ENCODE measurements at regions not wholly inside any gene's neighbourhood (a gene's known extent, or its start where the extent isn't known, plus 50 kb on each side); places are given as distances from the start of the nearest gene placed in this dataset.

DNA sequence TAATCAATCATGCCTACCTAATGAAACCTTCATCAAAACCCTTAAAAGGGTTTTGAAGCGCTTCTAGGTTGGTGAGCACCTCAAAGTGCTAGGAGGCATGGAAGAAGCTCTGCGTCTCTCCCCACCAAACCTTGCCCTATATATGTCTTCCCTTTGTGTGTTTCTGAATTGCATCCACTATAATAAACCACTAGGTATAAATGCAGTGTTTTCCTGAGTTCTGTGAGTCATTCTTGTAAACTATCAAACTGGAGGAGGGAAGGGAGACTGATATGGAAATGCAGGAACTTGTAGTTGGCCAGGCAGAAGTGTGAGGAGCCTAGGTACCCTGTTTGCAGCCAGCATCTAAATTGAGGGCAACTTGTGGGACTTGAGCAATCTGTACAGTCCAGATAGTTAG, 698.8 kb downstream of the DOK5 start:
- DNase-seq (ENCODE audit: low spot score): no peak
- TF ChIP-seq CTCF (IDR thresholded peaks at IDR 0.05) (no peak), POLR2A (IDR thresholded peaks at IDR 0.05) (no peak), POLR2AphosphoS5 (IDR thresholded peaks at IDR 0.05) (no peak)
- intact Hi-C loops (cut with DNase I): no loop called here
- H3K36me3 ChIP-seq: no peaks in the 10 kb centered on the region
- H3K27ac ChIP-seq: no peak overlapping the region
- H3K9me3 ChIP-seq: no peaks in the 10 kb centered on the region
- no peaks in the 10 kb centered on the region for H3K27me3 ChIP-seq (replicated peaks; ENCODE audit: insufficient read depth)
- no peak overlapping the region for H3K4me3 ChIP-seq
- WGBS: 44% methylated on average over 2 of the region's 2 CpGs
- H3K4me1 ChIP-seq (replicated peaks): no peaks in the 10 kb centered on the region

DNA sequence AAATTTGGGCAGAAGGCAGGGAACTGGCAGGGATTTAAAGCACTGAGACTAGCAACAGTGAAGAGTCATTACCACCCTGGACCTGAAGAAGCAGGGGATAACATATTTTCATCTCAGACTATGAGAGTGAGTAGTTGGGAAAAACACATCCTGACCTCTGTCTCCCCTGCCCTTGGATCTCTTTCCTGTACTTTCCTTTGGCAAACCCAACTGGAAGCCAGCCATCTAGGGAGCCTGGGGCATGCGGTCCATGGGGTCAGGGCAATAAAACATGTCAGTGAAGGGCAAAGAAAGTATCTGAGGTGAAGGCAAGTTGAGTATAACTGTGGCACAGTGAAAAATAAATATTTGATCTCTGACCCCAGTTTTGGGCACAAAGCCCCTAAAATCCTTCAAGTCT, 698.2 kb downstream of the DOK5 start:
- Histone ChIP-seq H3K36me3 (no peaks in the 10 kb centered on the region), H3K27ac (no peak overlapping the region), H3K4me1 (replicated peaks) (no peaks in the 10 kb centered on the region), H3K27me3 (replicated peaks; ENCODE audit: insufficient read depth) (no peaks in the 10 kb centered on the region), H3K4me3 (no peak overlapping the region), H3K9me3 (no peaks in the 10 kb centered on the region)
- DNase-seq (ENCODE audit: low spot score): no peak
- intact Hi-C loops (cut with DNase I): no loop called here
- WGBS: 25% methylated on average over 1 of the region's 1 CpG
- no peak for TF ChIP-seq CTCF (IDR thresholded peaks at IDR 0.05)
- no peak for TF ChIP-seq POLR2A (IDR thresholded peaks at IDR 0.05)
- TF ChIP-seq POLR2AphosphoS5 (IDR thresholded peaks at IDR 0.05): no peak

DNA sequence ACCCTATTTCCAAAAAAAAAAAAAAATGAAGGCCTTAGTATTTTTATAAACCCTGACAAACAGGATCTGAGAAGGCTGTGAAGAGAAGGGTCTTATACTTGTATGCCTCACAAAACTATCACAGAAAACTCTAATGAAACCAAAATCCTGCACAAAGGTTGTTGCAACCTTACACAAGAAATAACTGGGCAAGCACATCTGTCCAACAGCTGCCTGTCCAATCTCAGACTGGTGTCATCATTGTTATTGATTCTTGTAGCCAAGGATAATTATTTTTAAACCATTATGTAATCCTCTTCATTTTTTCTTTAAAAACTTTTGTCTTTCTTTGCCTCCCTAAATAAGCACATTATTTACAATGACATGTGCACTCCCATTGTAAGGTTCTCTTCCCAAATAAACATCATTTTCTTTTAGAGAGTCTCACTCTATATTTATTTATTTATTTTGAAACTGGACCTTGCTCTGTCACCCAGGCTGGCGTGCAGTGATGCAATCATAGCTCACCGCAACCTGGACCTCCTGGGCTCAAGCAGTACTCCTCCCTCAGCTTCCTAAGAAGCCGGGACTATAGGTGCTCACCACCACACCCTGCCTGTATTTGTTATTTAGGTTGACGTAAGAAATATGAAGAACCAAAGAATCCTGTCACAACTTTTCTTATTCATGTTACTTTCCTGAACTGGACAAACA, 697.1 kb downstream of the DOK5 start:
- Histone ChIP-seq H3K36me3 (no peaks in the 10 kb centered on the region), H3K4me1 (replicated peaks) (no peaks in the 10 kb centered on the region), H3K4me3 (no peak overlapping the region), H3K27me3 (replicated peaks; ENCODE audit: insufficient read depth) (no peaks in the 10 kb centered on the region), H3K27ac (no peak overlapping the region), H3K9me3 (no peaks in the 10 kb centered on the region)
- DNase-seq (ENCODE audit: low spot score): no peak
- intact Hi-C loops (cut with DNase I): no loop called here
- whole genome bisulfite sequencing: 84% methylated on average over 4 of the region's 4 CpGs
- TF ChIP-seq POLR2A (IDR thresholded peaks at IDR 0.05): no peak
- TF ChIP-seq POLR2AphosphoS5 (IDR thresholded peaks at IDR 0.05): no peak
- TF ChIP-seq CTCF (IDR thresholded peaks at IDR 0.05): no peak

GRCh38 chr20:55166063-55166462, 690.7 kb downstream of the DOK5 start:
- Histone ChIP-seq H3K4me1 (replicated peaks) (no peaks in the 10 kb centered on the region), H3K27ac (no peak overlapping the region), H3K4me3 (no peak overlapping the region), H3K9me3 (no peaks in the 10 kb centered on the region), H3K27me3 (replicated peaks; ENCODE audit: insufficient read depth) (no peaks in the 10 kb centered on the region), H3K36me3 (no peaks in the 10 kb centered on the region)
- no peak for DNase-seq (ENCODE audit: low spot score)
- 41% methylated on average over 2 of the region's 2 CpGs for WGBS
- intact Hi-C loops (cut with DNase I): no loop called here
- no peak for TF ChIP-seq CTCF (IDR thresholded peaks at IDR 0.05)
- TF ChIP-seq POLR2A (IDR thresholded peaks at IDR 0.05): no peak
- no peak for TF ChIP-seq POLR2AphosphoS5 (IDR thresholded peaks at IDR 0.05)

DNA sequence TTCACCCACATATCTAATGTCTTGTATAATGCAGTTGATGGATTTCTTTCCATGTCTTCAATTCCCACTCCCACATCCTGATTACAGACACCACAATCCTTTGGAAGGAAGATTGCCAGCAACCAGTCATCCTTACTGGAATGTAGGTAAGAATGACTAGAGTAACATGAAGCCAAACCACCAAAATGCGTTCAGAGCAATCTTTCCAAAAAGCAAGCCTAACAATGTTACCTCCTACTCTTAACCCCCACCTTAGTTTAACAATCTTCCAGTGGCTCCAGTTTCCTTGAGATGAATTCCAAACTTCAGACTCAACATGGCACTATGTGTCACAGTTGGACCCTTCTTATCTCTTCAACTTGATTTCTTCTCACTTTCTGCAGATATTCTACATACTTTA, 685.6 kb downstream of the DOK5 start:
- H3K27ac ChIP-seq: no peak overlapping the region
- TF ChIP-seq POLR2AphosphoS5 (IDR thresholded peaks at IDR 0.05) (no peak), POLR2A (IDR thresholded peaks at IDR 0.05) (no peak), CTCF (IDR thresholded peaks at IDR 0.05) (no peak)
- H3K4me1 ChIP-seq (replicated peaks): no peaks in the 10 kb centered on the region
- DNase-seq (ENCODE audit: low spot score): no peak
- intact Hi-C loops (cut with DNase I): no loop called here
- H3K27me3 ChIP-seq (replicated peaks; ENCODE audit: insufficient read depth): no peaks in the 10 kb centered on the region
- H3K4me3 ChIP-seq: no peak overlapping the region
- no peaks in the 10 kb centered on the region for H3K36me3 ChIP-seq
- WGBS: 79% methylated on average over 1 of the region's 1 CpG
- H3K9me3 ChIP-seq: no peaks in the 10 kb centered on the region

All from prostate gland (tissue), 2 donors.